Stimulated activated CD4-positive, alpha-beta T cell treated with anti-CD3 and anti-CD28 coated beads, Interleukin-1b, Interleukin-23, amount 100 ng/mL, for 4 hours (primary cell): ENCODE measurements at regions not wholly inside any gene's neighbourhood (a gene's known extent, or its start where the extent isn't known, plus 50 kb on each side); places are given as distances from the start of the nearest gene placed in this dataset.

Source experiments
- DNase-seq, 2 donors: peaks; one replicate each; pipeline ENCODE4 v3.0.0-alpha.2; 2020; ENCODE audit warnings: low read depth in 2 of 2

- no peak for DNase-seq
Measured at GRCh38 chr2:67867735-67868134, 195.1 kb downstream of the C1D start.

- no peak for DNase-seq
Measured at GRCh38 chr2:67871686-67872412, 191.0 kb downstream of the C1D start.

DNA sequence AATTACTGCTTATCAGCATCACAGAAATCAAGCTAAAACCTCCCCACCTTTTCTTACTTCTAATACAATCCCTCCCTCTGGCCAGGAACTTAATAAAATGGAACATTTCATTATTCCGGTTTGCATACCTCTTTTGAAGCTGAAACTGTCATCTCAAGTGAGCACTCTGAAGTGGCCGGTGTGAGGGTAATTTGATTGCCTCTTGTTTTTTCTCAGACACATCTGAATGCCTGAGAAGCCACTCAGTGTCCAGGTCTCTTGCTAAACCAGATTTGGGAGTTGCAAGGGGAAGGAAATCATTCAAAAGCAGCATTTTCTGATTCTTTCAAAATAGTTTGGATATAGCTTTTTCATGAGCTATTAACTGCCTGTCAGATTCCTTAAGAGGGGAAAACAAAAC lies 190.3 kb downstream of the C1D start:
- no peak for DNase-seq

GRCh38 chr2:67873916-67874315 lies 188.9 kb downstream of the C1D start:
- no peak for DNase-seq

GRCh38 chr2:67876176-67876575 lies 186.6 kb downstream of the C1D start:
- no peak for DNase-seq

DNA sequence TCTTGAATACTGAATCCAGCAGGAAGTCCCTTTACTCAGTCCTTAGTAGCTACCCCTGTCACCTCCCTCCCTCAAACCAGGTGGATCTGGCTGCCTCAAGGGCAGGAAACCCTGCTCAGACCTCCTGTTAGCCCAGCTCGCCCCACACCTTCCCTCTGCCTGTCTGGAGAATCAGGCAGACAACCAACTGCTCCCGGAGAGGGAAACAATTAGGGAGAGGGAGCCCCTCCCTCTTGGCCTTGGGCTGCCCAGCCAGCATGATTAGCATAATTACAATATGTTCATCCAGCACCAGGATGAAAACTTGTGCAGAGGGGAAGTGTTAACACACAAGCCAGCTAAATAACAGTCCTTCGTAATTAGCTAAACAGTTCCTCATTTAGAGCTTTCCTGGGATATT lies 185.5 kb downstream of the C1D start:
- DNase-seq = no peak

GRCh38 chr2:67878743-67879142 lies 184.1 kb downstream of the C1D start:
- DNase-seq = no peak

DNA sequence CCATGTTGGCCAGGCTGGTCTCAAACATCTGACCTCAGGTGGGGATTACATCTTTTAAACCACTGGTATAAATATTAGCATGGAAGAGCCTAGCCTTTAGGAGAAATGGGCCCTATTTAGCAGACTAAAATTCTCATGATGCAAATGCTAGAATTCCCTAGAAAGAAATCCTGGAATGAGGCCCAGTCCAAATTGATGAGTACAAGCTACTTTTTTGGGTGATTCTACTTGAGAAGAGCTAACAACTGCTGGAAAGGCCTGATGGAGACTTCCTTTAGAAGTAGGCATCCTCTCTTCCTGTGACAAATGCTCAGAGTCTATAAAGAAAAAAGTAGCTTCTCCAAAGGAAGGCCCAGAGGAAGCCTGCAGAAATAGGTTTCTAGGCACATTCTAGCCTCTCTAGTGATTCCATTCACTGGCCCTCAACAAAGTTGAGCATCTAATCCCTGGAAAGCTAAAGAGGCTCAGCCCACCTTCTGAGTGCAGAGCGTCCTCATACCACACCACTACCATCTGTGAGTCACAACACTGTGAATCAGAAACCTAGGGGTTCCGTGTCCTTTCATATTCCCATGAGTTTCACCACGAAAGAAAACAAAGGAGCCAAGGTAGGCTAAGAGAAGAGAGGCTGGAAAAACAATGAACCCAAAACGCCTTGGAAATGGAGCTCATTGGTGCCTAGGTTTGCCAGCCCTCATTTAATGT lies 183.1 kb downstream of the C1D start:
- DNase-seq = no peak

DNA sequence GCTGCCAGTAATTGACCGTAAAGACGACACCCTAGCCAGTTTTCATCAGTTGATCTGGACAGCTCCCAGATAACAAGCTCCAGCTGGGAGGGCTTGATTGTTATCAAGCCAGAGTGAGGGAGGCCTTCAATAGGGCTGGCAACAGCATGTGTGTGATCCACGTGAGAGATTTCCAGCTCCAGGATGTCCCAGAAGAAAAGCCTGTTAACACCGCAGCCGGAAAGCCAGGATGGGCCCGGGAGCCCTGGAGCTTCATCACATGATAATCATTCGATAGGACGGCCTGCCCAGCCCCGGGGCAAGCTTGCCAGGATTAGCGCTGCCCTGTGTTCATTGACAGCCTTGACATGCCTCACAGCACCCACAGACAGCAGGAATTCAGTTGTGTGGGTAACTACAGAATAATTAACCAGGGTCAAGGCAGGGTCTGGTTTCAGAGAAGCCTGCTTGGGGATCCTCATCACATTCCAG lies 182.5 kb downstream of the C1D start:
- DNase-seq = no peak

GRCh38 chr2:67881816-67882215 lies 181.0 kb downstream of the C1D start:
- no peak for DNase-seq

DNA sequence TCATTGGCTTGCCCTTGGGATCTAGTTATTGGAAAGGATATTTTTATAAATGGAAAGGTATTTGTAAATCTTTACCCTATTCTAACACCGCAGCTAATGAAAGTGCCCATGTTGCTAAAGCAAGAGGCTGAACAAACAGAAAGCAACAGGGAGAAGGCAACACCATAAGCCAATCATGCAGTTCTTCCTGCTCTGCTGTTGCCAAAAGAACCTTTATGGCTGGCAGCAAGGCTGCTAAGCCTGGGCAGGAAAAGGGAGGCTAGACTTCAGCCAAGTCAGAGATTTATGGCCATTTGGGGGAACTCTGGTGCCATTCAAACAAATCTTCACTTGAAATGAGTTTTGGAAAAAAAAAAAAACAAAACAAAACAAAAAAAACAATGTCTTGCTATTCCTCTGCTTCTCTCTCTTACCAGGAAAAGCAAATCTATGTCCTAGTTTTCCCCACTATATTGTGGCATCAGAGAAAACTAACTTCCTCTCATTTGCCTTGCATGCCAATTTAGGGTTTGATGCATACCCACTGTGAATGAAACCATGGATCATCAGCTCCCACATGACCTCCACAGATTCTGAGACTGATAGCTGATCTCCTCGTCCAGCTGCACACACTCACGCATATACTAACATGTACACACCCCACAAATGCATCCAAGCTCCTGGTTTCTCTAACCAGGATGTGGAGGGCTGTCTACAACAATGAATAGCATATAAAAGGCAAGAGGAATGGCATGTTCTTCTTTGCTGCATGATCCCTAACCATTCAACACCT lies 179.3 kb downstream of the C1D start:
- no peak for DNase-seq

- DNase-seq = no peak
Measured at GRCh38 chr2:67888351-67889005, 174.3 kb downstream of the C1D start.

DNA sequence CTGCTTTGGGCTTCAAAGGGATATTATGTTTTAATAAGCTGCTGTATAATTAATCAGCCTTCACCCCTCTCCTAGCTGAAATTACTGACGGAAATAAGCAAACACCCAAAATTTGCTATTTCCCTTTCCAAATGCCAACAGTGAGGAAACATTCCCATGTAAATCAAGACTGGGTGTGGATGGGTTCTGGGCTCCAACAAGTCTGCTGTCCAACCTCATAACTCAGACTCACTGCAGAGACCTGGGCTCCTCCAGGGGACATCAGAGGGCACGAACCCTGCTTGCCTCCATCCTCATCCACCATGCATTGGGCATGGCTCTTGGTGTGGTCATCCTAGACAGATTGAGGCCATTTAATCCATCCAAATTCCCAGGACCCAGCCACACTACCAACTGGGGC lies 173.7 kb downstream of the C1D start:
- DNase-seq = no peak

GRCh38 chr2:67891642-67892041 lies 171.2 kb downstream of the C1D start:
- no peak for DNase-seq

DNA sequence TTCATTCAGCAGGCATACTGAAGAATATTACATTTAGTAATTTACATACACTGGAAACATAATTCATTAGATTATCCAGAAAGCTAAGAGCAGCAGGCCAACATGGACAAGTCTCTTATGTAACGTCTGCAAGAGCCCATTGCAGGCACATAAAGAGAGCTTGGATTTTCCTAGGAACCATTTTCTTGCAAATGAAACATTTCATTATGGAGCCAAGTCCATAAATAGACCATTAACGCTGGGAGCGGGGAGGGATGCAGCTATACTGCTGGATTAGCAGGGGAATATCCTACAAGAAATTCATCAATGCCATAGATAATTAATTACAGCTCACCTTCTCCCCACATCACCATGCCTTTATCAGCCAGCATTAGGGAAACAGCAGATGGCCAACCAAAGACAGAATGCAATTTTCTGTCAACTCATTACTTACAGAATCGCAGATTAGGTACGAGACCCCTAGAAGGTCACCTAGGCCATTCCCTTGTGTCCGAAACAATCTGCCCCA lies 170.4 kb downstream of the C1D start:
- DNase-seq = no peak

- no peak for DNase-seq
Measured at GRCh38 chr2:67895227-67895941, 167.4 kb downstream of the C1D start.

GRCh38 chr2:67896076-67896475 lies 166.7 kb downstream of the C1D start:
- DNase-seq = no peak

DNA sequence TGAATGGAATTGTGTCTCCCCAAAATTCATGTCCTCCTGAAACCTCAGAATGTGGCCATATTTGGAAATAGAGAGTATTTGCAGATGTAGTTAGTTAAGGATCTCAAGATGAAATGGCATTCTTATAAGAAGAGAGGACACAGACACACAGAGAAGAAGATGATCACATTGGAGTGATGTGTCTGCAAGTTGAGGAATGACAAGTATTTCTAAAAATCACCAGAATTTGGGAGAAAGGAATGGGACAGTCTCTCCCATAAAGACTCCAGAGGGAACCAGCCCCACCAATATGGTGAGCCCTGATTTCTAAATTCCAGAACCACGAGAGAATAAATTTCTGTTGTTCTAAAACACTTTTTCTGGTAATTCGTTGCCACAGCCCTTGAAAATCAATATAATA lies 166.3 kb downstream of the C1D start:
- no peak for DNase-seq

GRCh38 chr2:67898595-67898994 lies 164.2 kb downstream of the C1D start:
- no peak for DNase-seq

GRCh38 chr2:67899187-67899586 lies 163.6 kb downstream of the C1D start:
- DNase-seq = no peak

DNA sequence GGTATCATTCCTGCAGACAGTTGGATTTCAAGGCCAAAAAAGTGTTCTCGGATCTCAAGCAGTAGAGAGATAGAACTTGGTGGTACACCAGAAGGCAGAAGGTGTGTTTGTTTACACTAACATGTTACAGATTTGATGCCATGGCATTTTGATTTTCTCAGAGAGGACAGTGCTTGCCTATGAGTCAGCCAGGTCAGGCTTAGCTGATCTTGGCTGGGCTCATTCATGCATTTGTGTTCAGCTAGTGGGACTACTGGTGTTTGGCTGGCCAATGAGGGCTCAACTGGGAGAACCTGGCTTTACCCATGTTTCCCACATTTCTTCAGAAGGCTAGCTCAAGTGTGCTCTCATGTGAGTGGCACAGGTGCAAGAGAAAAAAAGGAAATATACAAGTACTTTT lies 162.0 kb downstream of the C1D start:
- DNase-seq = no peak
